GDM1 (cell line): ENCODE measurements at regions not wholly inside any gene's neighbourhood (a gene's known extent, or its start where the extent isn't known, plus 50 kb on each side); places are given as distances from the start of the nearest gene placed in this dataset.
"Not testable (repeated sequence)": the region's sequence is repeated elsewhere in the genome, so short reads cannot be mapped to it uniquely, and the experiment has no call there.

Source experiments
- DNase-seq: peaks from one replicate; lab custom pipeline; 2025; lab: John Stamatoyannopoulos, UW

DNA sequence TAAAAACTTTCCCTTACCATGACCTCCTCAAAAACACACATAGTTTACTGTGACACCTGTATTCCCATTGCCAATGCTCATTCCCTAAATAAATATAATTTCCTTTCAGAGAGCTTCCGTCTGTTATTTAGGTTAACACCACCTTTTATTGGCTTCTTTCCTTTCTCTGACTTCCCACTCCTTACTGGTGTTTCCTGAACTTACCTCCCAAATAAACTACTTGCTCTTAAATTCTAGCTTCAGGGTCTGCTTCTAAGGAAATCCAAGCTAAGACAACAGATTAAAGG lies 67.4 kb upstream of the ZNF746 start:
- no peak for DNase-seq

DNA sequence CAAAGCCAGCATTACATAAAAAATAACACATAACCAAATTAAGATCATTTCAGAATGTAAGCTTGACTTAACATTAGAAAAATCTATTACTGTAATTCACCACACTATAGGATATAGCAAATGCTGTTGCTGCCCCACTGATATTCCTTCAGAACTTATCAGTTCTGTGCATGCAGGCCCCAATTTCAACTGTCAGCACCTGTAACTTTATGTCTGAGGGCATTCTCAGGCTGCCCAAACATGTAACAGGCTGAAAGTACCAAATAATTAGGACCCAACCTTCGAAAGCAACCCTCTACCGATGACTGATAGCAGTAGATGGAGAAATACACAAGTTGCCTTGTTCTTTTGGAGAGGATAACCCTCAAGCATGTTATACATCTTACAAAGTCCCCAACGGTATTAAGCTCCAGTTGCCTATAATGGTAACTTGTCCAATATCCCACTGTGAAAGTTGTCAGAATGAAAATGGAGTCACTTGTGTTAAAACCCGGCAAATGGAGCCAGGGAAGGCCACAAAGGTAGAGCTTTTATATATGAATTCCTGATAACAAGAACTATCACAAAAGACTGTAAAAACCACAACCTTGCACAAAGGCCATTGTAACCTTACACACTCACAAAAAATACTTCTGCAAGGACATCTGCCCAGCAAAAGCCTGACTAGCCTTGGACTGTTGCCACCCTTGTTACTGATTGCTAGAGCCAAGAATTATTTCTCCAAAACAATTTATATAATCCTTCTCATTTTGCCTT lies 66.9 kb upstream of the ZNF746 start:
- no peak for DNase-seq

DNA sequence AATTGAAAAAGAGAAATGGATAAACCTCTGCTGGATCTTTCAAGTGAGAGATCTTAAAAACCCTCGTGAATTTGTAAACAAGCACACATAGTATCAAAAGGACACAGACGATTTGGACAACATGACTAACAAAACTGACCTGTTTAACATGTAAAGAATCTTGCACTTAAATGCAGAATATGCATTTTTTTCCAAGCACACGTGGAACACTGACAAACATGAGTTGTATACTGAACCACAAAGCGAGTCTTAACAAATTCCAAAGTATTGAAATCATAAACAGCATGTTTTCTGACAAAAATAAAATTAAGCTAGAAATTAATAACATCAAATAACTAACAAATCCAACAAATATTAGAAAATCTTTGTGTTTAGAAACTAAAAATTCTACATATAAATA lies 65.0 kb upstream of the ZNF746 start:
- DNase-seq: no peak

DNA sequence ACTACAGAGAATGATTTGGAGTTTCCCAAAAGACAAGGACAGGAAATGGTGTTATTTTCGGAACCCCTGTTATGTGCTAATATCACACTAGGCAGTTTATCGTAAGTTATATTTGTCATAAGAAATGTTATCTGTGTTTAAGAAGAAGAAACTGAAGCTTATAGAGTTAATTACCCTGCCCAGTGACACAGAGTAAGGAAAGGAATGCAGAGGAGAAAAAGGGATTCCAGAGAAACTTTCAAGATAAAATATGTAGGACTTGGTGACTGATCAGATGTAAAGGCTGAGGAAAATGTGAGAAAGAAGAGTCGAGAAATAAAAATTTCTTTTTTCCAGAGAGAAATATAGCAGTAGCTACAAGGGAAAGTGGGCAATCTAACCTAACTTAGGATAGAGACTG lies 63.5 kb upstream of the ZNF746 start:
- DNase-seq: no peak

DNA sequence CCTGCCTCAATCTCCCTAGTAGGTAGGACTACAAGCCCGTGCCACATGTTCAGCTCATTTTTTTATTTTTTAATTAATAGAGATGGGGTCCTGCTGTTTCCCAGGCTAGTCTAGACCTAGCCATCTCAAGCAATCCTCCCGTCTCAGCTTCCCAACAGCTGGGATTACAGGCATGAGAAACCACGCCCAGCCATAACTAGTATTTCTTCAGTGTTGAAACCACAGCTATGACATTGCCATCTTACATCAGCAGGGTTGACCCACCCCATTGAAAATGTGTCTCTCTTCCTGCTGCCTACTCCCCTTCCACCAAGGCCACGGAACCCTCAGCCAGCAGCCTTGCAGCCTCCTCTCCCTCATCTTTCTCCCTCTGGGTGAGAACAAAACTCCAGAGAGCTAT lies 62.1 kb upstream of the ZNF746 start:
- DNase-seq: no peak

DNA sequence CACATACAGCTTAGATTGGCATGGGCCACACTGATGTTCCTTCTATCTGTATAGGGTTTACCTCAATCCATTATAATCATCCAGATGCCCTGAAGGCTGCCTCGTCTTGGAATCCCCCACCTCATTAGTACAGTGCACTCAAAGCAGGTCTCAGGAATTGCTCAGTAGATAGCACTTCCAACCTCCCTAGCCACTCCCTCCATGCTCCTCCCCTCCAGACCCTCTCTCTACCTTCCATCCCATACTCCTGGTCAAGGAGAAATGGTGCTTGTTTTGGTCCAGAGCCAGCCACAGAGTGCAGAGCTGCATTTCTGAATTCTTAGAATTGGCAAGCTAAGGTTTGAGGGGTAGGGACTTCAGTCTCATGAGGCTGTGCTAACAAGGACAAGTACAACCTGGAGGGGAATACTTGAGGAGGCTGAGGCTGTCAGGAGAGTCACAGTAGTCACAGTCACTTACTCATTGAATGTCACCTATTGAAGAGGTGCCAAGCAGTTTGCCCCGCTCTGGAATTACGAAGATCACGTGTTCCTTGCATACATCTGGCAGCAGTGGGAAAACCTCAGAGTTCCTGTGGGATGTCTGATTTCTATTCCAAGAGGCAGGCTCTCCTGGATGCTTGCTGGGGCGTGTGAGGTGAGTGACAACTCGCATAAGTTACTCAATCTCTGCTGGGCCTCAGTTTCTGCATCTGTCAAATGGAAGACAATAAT lies 60.7 kb upstream of the ZNF746 start:
- DNase-seq: no peak

DNA sequence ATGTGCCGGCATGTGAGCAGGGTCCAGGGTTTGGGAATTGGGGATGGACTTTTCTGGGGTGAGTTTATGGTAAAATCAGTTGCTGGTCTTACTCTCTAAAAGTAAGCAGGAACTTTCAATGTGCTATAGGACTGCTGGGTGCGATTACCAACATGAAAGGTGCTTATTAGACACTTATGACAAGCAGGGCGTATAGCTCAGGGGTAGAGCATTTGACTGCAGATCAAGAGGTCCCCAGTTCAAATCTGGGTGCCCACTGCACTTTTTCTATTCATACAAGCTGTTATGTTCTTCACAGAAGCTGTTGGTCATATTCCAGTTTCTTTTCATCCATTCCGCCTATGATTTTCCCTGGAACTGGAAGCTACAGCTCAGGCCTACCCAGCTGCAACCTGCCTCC lies 58.9 kb upstream of the ZNF746 start:
- not testable (repeated sequence) for DNase-seq

DNA sequence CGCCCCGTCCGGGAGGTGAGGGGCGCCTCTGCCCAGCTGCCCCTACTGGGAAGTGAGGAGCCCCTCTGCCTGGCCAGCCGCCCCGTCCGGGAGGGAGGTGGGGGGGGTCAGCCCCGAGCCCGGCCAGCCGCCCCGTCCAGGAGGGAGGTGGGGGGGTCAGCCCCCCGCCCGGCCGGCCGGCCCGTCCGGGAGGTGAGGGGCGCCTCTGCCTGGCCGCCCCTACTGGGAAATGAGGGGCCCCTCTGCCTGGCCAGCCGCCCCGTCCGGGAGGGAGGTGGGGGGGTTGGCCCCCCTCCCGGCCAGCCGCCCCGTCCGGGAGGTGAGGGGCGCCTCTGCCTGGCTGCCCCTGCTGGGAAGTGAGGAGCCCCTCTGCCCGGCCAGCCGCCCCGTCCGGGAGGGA lies 57.2 kb upstream of the ZNF746 start:
- DNase-seq: not testable (repeated sequence)

DNA sequence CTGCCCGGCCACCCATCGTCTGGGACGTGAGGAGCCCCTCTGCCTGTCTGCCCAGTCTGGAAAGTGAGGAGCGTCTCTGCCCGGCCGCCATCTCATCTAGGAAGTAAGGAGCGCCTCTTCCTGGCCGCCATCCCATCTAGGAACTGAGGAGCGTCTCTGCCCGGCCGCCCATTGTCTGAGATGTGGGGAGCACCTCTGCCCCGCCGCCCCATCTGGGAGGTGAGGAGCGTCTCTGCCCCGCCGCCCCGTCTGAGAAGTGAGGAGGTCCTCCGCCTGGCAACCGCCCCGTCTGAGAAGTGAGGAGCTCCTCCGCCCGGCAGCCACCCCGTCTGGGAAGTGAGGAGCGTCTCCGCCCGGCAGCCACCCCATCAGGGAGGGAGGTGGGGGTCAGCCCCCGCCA lies 56.4 kb upstream of the ZNF746 start:
- not testable (repeated sequence) for DNase-seq

DNA sequence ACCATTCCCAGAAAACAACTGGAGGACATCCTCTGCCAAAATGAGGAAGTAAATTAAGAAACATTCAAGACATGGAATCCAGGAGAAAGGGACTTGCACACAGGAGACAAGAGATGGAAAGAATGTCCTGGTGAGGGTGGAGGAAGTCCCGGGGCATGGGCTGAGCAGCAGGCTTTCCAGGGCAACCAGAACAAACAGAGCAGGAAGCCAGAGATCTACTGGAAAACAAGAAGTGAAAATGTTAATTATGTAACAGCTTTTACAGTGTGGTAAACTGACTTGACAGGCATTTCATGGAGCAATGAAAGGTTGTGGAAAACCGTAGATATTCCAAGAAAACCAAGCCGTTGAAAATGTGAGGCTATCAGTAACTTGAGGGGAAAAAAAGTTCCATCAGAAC lies 55.2 kb upstream of the ZNF746 start:
- no peak for DNase-seq
